GM19455 (cell line): ENCODE measurements at regions not wholly inside any gene's neighbourhood (a gene's known extent, or its start where the extent isn't known, plus 50 kb on each side); places are given as distances from the start of the nearest gene placed in this dataset.
"Not testable (repeated sequence)": the region's sequence is repeated elsewhere in the genome, so short reads cannot be mapped to it uniquely, and the experiment has no call there.

Source experiments
- ATAC-seq: cut with Tn5 transposase; IDR thresholded peaks from one replicate; pipeline ENCODE4 v1.9.1; 2021; ENCODE audit not compliant: unreplicated experiment

GRCh38 chr2:146777181-146777580 is 1067.6 kb upstream of the ACVR2A start:
- ATAC-seq, result no peak

- no peak for ATAC-seq
Measured at GRCh38 chr2:146776596-146776995, 1068.2 kb upstream of the ACVR2A start.

GRCh38 chr2:146771531-146771930 is 1073.3 kb upstream of the ACVR2A start:
- ATAC-seq, result no peak

- ATAC-seq, result no peak
Measured at GRCh38 chr2:146764301-146764700, 1080.5 kb upstream of the ACVR2A start.

GRCh38 chr2:146762786-146763185 is 1082.0 kb upstream of the ACVR2A start:
- no peak for ATAC-seq

- no peak for ATAC-seq
Measured at GRCh38 chr2:146754606-146755005, 1090.2 kb upstream of the ACVR2A start.

GRCh38 chr2:146748046-146748445 is 1096.8 kb upstream of the ACVR2A start:
- ATAC-seq, result no peak

- no peak for ATAC-seq
Measured at GRCh38 chr2:146741260-146741659, 1103.6 kb upstream of the ACVR2A start.

- no peak for ATAC-seq
Measured at GRCh38 chr2:146734821-146735190, 1110.0 kb upstream of the ACVR2A start.

GRCh38 chr2:146734042-146734820 is 1110.6 kb upstream of the ACVR2A start:
- ATAC-seq, result no peak

- ATAC-seq, result no peak
Measured at GRCh38 chr2:146730882-146731281, 1113.9 kb upstream of the ACVR2A start.

GRCh38 chr2:146721486-146721885 is 1123.3 kb upstream of the ACVR2A start:
- ATAC-seq, result no peak

GRCh38 chr2:146720170-146720569 is 1124.7 kb upstream of the ACVR2A start:
- no peak for ATAC-seq

GRCh38 chr2:146716591-146716990 is 1128.2 kb upstream of the ACVR2A start:
- no peak for ATAC-seq

GRCh38 chr2:146709004-146709403 is 1135.8 kb upstream of the ACVR2A start:
- no peak for ATAC-seq

GRCh38 chr2:146701183-146701582 is 1143.6 kb upstream of the ACVR2A start:
- no peak for ATAC-seq

GRCh38 chr2:146697307-146697706 is 1147.5 kb upstream of the ACVR2A start:
- ATAC-seq, result no peak

GRCh38 chr2:146696787-146697186 is 1148.0 kb upstream of the ACVR2A start:
- ATAC-seq, result not testable (repeated sequence)

- ATAC-seq, result no peak
Measured at GRCh38 chr2:146681991-146682390, 1162.8 kb upstream of the ACVR2A start.

GRCh38 chr2:146678516-146678915 is 1166.3 kb upstream of the ACVR2A start:
- no peak for ATAC-seq

- no peak for ATAC-seq
Measured at GRCh38 chr2:146677280-146677679, 1167.5 kb upstream of the ACVR2A start.

GRCh38 chr2:146669735-146670134 is 1175.1 kb upstream of the ACVR2A start:
- no peak for ATAC-seq

GRCh38 chr2:146666340-146666739 is 1178.5 kb upstream of the ACVR2A start:
- no peak for ATAC-seq
